ENCODE measurements at regions not wholly inside any gene's neighbourhood (a gene's known extent, or its start where the extent isn't known, plus 50 kb on each side); places are given as distances from the start of the nearest gene placed in this dataset.
A peak's percentile ranks its signal among the peaks of the same experiment; 100 is the strongest.
"Not testable (repeated sequence)": the region's sequence is repeated elsewhere in the genome, so short reads cannot be mapped to it uniquely, and the experiment has no call there.

DNA sequence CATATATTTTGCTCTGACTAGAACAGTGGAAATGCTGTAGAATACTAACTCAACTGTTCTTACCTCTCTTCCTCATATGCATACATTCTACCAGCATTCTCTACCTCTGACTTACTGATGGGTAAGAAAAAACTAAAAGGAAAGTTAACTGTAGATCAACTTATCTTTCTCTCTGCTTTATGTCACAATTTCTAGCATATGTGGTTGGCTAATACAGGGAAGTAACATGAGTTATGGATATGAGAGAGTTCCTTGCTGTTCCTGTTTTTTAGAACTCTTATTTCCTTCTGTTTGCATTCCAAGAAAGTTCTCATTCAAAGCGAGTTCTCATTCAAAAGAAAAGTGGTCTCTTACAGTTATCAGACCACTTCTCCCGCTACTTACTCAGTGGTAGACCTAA, 226.8 kb upstream of the SGK1 start:
- intact Hi-C loops (cut with micrococcal nuclease), result no loop called here
- Mint-ChIP-seq H3K4me1 (ENCODE audit: insufficient read depth, unreplicated experiment) (no peaks in the 10 kb centered on the region), H3K9me3 (ENCODE audit: unreplicated experiment) (no peaks in the 10 kb centered on the region), H3K36me3 (ENCODE audit: insufficient read depth, unreplicated experiment) (no peaks in the 10 kb centered on the region), H3K4me3 (ENCODE audit: unreplicated experiment) (no peak overlapping the region), H3K27me3 (ENCODE audit: insufficient read depth, unreplicated experiment) (no peaks in the 10 kb centered on the region), H3K27ac (ENCODE audit: low read depth, unreplicated experiment) (no peak overlapping the region)
- no peak for DNase-seq (ENCODE audit: unreplicated experiment)
- POLR2A ChIA-PET, result no interaction called here
- no TSS peak for BruUV-seq (replicated peaks)
- CTCF ChIA-PET, result interaction anchor here (0.6 kb wide), 1 partner anchor 11 kb away, joined by 3 read pairs; no protein-coding TSS in a partner anchor
- TF ChIP-seq CTCF (IDR thresholded peaks at IDR 0.05; ENCODE audit: unreplicated experiment), result no peak

GRCh38 chr6:134543128-134543527, 225.2 kb upstream of the SGK1 start:
- TF ChIP-seq CTCF (IDR thresholded peaks at IDR 0.05; ENCODE audit: unreplicated experiment), result no peak
- Mint-ChIP-seq H3K4me3 (ENCODE audit: unreplicated experiment) (no peak overlapping the region), H3K27me3 (ENCODE audit: insufficient read depth, unreplicated experiment) (no peaks in the 10 kb centered on the region), H3K4me1 (ENCODE audit: insufficient read depth, unreplicated experiment) (no peaks in the 10 kb centered on the region), H3K36me3 (ENCODE audit: insufficient read depth, unreplicated experiment) (no peaks in the 10 kb centered on the region), H3K27ac (ENCODE audit: low read depth, unreplicated experiment) (no peak overlapping the region), H3K9me3 (ENCODE audit: unreplicated experiment) (no peaks in the 10 kb centered on the region)
- POLR2A ChIA-PET, result interaction anchor here (0.5 to 1.9 kb wide), 4 partner anchors 8 to 156 kb away, joined by 3 to 4 read pairs (median 3); no protein-coding TSS in a partner anchor
- DNase-seq (ENCODE audit: unreplicated experiment), result no peak
- intact Hi-C loops (cut with micrococcal nuclease), result no loop called here
- CTCF ChIA-PET, result interaction anchor here (1.2 to 1.6 kb wide), 2 partner anchors 98 to 280 kb away, joined by 4 to 7 read pairs; no protein-coding TSS in a partner anchor
- BruUV-seq (replicated peaks), result no TSS peak

GRCh38 chr6:134541001-134541400, 223.1 kb upstream of the SGK1 start:
- Mint-ChIP-seq H3K36me3 (ENCODE audit: insufficient read depth, unreplicated experiment) (no peaks in the 10 kb centered on the region), H3K27me3 (ENCODE audit: insufficient read depth, unreplicated experiment) (no peaks in the 10 kb centered on the region), H3K4me1 (ENCODE audit: insufficient read depth, unreplicated experiment) (peaks cover 14% of the 10 kb centered on the region), H3K27ac (ENCODE audit: low read depth, unreplicated experiment) (no peak overlapping the region), H3K9me3 (ENCODE audit: unreplicated experiment) (no peaks in the 10 kb centered on the region), H3K4me3 (ENCODE audit: unreplicated experiment) (no peak overlapping the region)
- intact Hi-C loops (cut with micrococcal nuclease), result no loop called here
- no peak for DNase-seq (ENCODE audit: unreplicated experiment)
- no TSS peak for BruUV-seq (replicated peaks)
- TF ChIP-seq CTCF (IDR thresholded peaks at IDR 0.05; ENCODE audit: unreplicated experiment), result no peak
- ChIA-PET CTCF (interaction anchor here (1.0 kb wide), 2 partner anchors 10 to 100 kb away, joined by 4 read pairs; no protein-coding TSS in a partner anchor), POLR2A (interaction anchor here (0.7 kb wide), 1 partner anchor 59 kb away, joined by 4 read pairs; no protein-coding TSS in a partner anchor)

DNA sequence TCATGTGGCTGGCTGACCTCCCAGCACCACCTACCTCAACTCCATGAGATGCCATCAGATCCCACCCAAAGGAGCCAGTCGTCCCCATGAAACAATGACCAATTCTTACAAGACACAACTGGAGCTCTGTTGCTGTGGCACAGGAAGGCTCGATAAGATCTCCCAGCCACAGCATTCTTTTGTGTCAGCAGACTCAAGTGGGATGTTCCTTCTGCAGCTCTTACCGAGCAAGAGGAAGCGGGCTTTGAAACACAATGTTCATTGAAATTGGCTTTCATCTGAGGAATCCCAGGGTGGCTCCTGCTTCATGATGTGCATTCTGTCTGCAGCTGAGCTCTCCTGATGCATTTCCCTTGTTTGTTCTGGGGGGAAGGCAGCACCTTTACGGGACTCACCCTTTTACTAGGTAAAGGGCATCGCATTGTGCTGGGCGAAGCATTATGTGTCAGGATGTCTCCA, 222.0 kb upstream of the SGK1 start:
- Mint-ChIP-seq H3K4me3 (ENCODE audit: unreplicated experiment) (no peak overlapping the region), H3K4me1 (ENCODE audit: insufficient read depth, unreplicated experiment) (peaks cover 25% of the 10 kb centered on the region), H3K36me3 (ENCODE audit: insufficient read depth, unreplicated experiment) (no peaks in the 10 kb centered on the region), H3K27me3 (ENCODE audit: insufficient read depth, unreplicated experiment) (no peaks in the 10 kb centered on the region), H3K27ac (ENCODE audit: low read depth, unreplicated experiment) (no peak overlapping the region), H3K9me3 (ENCODE audit: unreplicated experiment) (no peaks in the 10 kb centered on the region)
- intact Hi-C loops (cut with micrococcal nuclease), result no loop called here
- DNase-seq (ENCODE audit: unreplicated experiment), result no peak
- no peak for TF ChIP-seq CTCF (IDR thresholded peaks at IDR 0.05; ENCODE audit: unreplicated experiment)
- CTCF ChIA-PET, result interaction anchor here (1.4 kb wide), 1 partner anchor 101 kb away, joined by 3 read pairs; no protein-coding TSS in a partner anchor
- POLR2A ChIA-PET, result interaction anchor here (0.7 to 1.5 kb wide), 2 partner anchors 52 to 101 kb away, joined by 3 to 4 read pairs; no protein-coding TSS in a partner anchor
- no TSS peak for BruUV-seq (replicated peaks)

DNA sequence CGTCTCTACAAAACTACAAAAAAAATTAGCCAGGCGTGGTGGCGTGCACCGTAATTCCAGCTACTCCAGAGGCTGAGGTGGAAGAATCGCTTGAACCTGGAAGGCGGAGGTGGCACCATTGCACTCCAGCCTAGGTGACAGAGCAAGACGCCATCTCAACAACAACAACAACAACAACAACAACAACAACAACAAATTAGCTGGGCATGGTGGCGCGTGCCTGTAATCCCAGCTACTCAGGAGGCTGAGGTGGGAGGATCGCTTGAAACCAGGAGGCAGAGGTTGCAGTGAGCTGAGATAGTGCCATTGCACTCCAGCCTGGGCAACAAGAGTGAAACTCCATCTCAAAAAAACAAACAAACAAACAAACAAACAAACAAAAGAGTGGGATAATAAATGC, 219.9 kb upstream of the SGK1 start:
- CTCF ChIA-PET, result interaction anchor here (0.5 to 3.0 kb wide), 9 partner anchors 21 to 293 kb away, joined by 3 to 10 read pairs (median 4); partner anchors contain the start of gene SGK1
- BruUV-seq (replicated peaks); DNase-seq (ENCODE audit: unreplicated experiment); H3K9me3 Mint-ChIP-seq (ENCODE audit: unreplicated experiment); H3K4me3 Mint-ChIP-seq (ENCODE audit: unreplicated experiment); H3K36me3 Mint-ChIP-seq (ENCODE audit: insufficient read depth, unreplicated experiment); H3K27me3 Mint-ChIP-seq (ENCODE audit: insufficient read depth, unreplicated experiment): not testable (repeated sequence)
- peak overlapping the region; percentile 65 for H3K27ac Mint-ChIP-seq (ENCODE audit: low read depth, unreplicated experiment)
- peaks cover 32% of the 10 kb centered on the region for H3K4me1 Mint-ChIP-seq (ENCODE audit: insufficient read depth, unreplicated experiment)
- POLR2A ChIA-PET, result interaction anchor here (0.6 to 3.6 kb wide), 19 partner anchors 13 to 371 kb away, joined by 3 to 20 read pairs (median 4); no protein-coding TSS in a partner anchor
- intact Hi-C loops (cut with micrococcal nuclease), result loop anchor here (1.0 to 2.0 kb wide), 4 partner anchors 101 to 363 kb away; no protein-coding TSS in a partner anchor

All from MCF 10A (cell line).